ENCODE measurements at regions not wholly inside any gene's neighbourhood (a gene's known extent, or its start where the extent isn't known, plus 50 kb on each side); places are given as distances from the start of the nearest gene placed in this dataset.

DNA sequence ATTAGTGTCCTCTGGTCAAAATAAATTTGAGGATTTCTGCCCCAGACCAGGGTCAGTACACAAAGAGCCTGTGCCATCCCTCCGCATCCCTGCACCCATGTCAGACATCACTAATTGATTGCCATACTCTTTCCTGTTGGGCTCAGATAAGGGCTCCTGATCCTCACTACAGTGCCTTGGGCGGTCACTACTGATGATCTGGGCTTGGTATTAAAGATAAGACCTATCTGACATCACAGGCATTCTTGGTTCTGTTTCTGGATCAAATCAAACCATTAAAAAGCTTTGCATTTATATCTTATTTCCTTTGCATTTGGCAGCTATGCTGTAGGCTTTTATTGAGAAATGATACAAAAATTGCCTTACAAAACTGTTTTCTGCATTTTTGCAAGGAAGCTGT lies 103.5 kb upstream of the TENM4 start:
- Histone ChIP-seq H3K4me3 (ENCODE audit: low read depth in 1 of 2, low read length in 2 of 2) (no peak overlapping the region), H3K36me3 (ENCODE audit: insufficient read depth, low read length) (no peaks in the 10 kb centered on the region), H3K27me3 (ENCODE audit: control insufficient read depth in 1 of 2, insufficient read depth in 2 of 2, low read length in 2 of 2) (no peaks in the 10 kb centered on the region), H3K9me3 (ENCODE audit: low read length) (no peaks in the 10 kb centered on the region), H3K4me1 (ENCODE audit: insufficient read depth, low read length) (no peaks in the 10 kb centered on the region), H3K9ac (ENCODE audit: low read length) (no peak overlapping the region), H3K27ac (ENCODE audit: low read depth, low read length) (no peak overlapping the region)

GRCh38 chr11:79543101-79543500 lies 102.3 kb upstream of the TENM4 start:
- Histone ChIP-seq H3K27me3 (ENCODE audit: control insufficient read depth in 1 of 2, insufficient read depth in 2 of 2, low read length in 2 of 2) (no peaks in the 10 kb centered on the region), H3K36me3 (ENCODE audit: insufficient read depth, low read length) (no peaks in the 10 kb centered on the region), H3K4me3 (ENCODE audit: low read depth in 1 of 2, low read length in 2 of 2) (no peak overlapping the region), H3K9me3 (ENCODE audit: low read length) (no peaks in the 10 kb centered on the region), H3K4me1 (ENCODE audit: insufficient read depth, low read length) (no peaks in the 10 kb centered on the region), H3K9ac (ENCODE audit: low read length) (no peak overlapping the region), H3K27ac (ENCODE audit: low read depth, low read length) (no peak overlapping the region)

GRCh38 chr11:79541466-79541865 lies 100.6 kb upstream of the TENM4 start:
- H3K4me3 ChIP-seq (ENCODE audit: low read depth in 1 of 2, low read length in 2 of 2), result no peak overlapping the region
- H3K27me3 ChIP-seq (ENCODE audit: control insufficient read depth in 1 of 2, insufficient read depth in 2 of 2, low read length in 2 of 2), result no peaks in the 10 kb centered on the region
- H3K9ac ChIP-seq (ENCODE audit: low read length), result no peak overlapping the region
- no peaks in the 10 kb centered on the region for H3K4me1 ChIP-seq (ENCODE audit: insufficient read depth, low read length)
- no peaks in the 10 kb centered on the region for H3K36me3 ChIP-seq (ENCODE audit: insufficient read depth, low read length)
- no peak overlapping the region for H3K27ac ChIP-seq (ENCODE audit: low read depth, low read length)
- no peaks in the 10 kb centered on the region for H3K9me3 ChIP-seq (ENCODE audit: low read length)

DNA sequence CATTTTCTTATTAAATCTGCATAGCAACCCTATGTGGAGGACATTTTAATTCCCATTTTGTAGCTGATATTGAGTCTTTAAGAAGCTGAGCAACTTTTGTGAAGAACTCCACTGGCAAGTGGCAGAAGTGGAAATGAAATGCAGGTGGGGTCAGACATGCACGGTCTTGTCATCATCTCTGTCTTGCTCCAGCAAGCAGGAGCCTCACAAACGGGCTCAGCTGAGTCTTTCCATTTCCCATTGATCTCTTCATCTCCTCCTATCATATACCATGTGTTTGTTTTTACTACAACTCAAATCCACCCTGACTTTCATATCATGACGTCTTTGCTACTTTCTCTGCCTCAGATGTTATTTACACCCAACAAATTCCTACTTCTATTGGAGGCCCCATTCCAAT lies 97.9 kb upstream of the TENM4 start:
- Histone ChIP-seq H3K36me3 (ENCODE audit: insufficient read depth, low read length) (no peaks in the 10 kb centered on the region), H3K9ac (ENCODE audit: low read length) (no peak overlapping the region), H3K4me3 (ENCODE audit: low read depth in 1 of 2, low read length in 2 of 2) (no peak overlapping the region), H3K4me1 (ENCODE audit: insufficient read depth, low read length) (no peaks in the 10 kb centered on the region), H3K27me3 (ENCODE audit: control insufficient read depth in 1 of 2, insufficient read depth in 2 of 2, low read length in 2 of 2) (no peaks in the 10 kb centered on the region), H3K27ac (ENCODE audit: low read depth, low read length) (no peak overlapping the region), H3K9me3 (ENCODE audit: low read length) (no peaks in the 10 kb centered on the region)

DNA sequence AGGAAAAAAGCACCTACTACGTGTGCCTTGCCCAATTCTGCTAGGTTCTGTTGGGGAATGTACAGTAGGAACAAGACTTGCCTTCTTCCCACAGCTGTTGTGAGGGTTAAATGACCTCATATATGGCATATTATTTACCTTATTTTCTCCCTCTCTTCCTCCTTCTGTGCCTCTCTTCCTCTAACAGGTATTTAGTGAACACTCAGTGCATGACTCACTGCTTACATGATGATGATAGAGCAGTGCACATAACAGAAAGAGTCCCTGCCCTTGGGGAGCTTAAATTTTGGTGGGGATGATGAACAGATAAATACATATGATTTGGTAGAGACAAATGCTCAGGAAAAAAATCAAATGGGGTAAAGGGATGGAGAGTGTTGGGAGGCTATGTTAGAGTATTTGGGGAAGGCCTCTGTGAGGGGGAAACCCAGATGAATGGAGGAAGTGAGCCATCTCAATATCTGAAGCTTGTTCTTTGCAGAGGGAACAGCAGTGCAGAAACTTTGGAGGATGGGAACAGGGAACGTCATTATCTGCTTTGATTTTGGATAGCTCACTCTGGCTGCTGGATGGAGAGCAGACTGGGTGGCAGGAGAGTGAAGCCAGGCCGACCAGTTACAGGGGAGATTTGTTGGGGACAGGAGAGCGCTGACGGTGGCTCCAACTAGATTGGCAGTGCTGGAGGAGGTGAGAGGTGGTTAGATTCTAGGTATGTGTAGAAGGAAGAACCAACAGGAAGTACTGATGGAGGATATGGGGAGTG lies 95.5 kb upstream of the TENM4 start:
- no peak overlapping the region for H3K27ac ChIP-seq (ENCODE audit: low read depth, low read length)

DNA sequence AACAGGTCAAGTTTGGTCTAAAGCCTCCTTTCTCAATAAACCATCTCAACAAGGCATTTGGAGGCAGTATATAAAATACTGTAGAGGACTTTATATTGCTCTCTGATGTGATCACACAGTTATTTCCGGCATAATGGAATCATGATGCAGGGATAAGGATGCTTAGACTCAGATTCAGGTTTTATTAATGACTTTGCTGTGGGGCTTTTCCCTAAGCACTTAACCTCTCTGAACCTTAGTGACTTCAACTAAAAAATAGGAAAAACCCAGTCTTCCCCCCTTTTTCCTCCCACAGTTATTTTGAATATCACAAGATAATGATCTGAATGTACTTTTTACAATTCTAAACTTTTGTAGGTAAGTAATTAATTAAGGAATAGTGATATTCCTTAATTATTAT lies 94.8 kb upstream of the TENM4 start:
- Histone ChIP-seq H3K9me3 (ENCODE audit: low read length) (no peaks in the 10 kb centered on the region), H3K27me3 (ENCODE audit: control insufficient read depth in 1 of 2, insufficient read depth in 2 of 2, low read length in 2 of 2) (no peaks in the 10 kb centered on the region), H3K9ac (ENCODE audit: low read length) (no peak overlapping the region), H3K36me3 (ENCODE audit: insufficient read depth, low read length) (no peaks in the 10 kb centered on the region), H3K4me3 (ENCODE audit: low read depth in 1 of 2, low read length in 2 of 2) (no peak overlapping the region), H3K4me1 (ENCODE audit: insufficient read depth, low read length) (no peaks in the 10 kb centered on the region), H3K27ac (ENCODE audit: low read depth, low read length) (no peak overlapping the region)

More for the DNA sequence above, 95.5 kb upstream of the TENM4 start:
- Histone ChIP-seq H3K4me1 (ENCODE audit: insufficient read depth, low read length) (no peaks in the 10 kb centered on the region), H3K4me3 (ENCODE audit: low read depth in 1 of 2, low read length in 2 of 2) (no peak overlapping the region), H3K36me3 (ENCODE audit: insufficient read depth, low read length) (no peaks in the 10 kb centered on the region), H3K27me3 (ENCODE audit: control insufficient read depth in 1 of 2, insufficient read depth in 2 of 2, low read length in 2 of 2) (no peaks in the 10 kb centered on the region), H3K9me3 (ENCODE audit: low read length) (no peaks in the 10 kb centered on the region), H3K9ac (ENCODE audit: low read length) (no peak overlapping the region)

GRCh38 chr11:79525257-79525656 lies 84.4 kb upstream of the TENM4 start:
- H3K27me3 ChIP-seq (ENCODE audit: control insufficient read depth in 1 of 2, insufficient read depth in 2 of 2, low read length in 2 of 2), result no peaks in the 10 kb centered on the region
- H3K4me3 ChIP-seq (ENCODE audit: low read depth in 1 of 2, low read length in 2 of 2), result no peak overlapping the region

DNA sequence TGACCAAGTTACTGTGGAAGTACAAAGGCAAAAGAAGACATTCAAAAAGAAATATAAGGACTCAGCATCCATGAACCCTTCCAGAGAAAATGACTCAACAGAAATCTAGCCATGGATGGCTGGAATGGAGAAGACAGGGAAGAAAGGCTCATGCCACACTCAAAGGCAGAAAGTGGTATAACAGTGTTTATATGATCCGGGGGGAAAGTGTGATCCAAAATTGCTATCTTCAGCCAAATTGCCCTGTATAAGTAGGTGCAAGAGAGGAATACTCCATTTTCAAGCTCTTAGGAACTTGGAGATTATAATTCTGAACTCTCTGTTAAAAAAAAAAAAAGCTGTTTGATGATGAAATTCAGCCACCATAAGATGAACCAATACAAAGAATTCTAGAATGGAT lies 81.8 kb upstream of the TENM4 start:
- Histone ChIP-seq H3K27me3 (ENCODE audit: control insufficient read depth in 1 of 2, insufficient read depth in 2 of 2, low read length in 2 of 2) (no peaks in the 10 kb centered on the region), H3K27ac (ENCODE audit: low read depth, low read length) (no peak overlapping the region), H3K9me3 (ENCODE audit: low read length) (no peaks in the 10 kb centered on the region), H3K9ac (ENCODE audit: low read length) (no peak overlapping the region), H3K4me3 (ENCODE audit: low read depth in 1 of 2, low read length in 2 of 2) (no peak overlapping the region), H3K36me3 (ENCODE audit: insufficient read depth, low read length) (no peaks in the 10 kb centered on the region), H3K4me1 (ENCODE audit: insufficient read depth, low read length) (no peaks in the 10 kb centered on the region)

More at GRCh38 chr11:79525257-79525656, 84.4 kb upstream of the TENM4 start:
- H3K9ac ChIP-seq (ENCODE audit: low read length), result no peak overlapping the region
- no peaks in the 10 kb centered on the region for H3K9me3 ChIP-seq (ENCODE audit: low read length)
- H3K4me1 ChIP-seq (ENCODE audit: insufficient read depth, low read length), result no peaks in the 10 kb centered on the region
- H3K36me3 ChIP-seq (ENCODE audit: insufficient read depth, low read length), result no peaks in the 10 kb centered on the region
- no peak overlapping the region for H3K27ac ChIP-seq (ENCODE audit: low read depth, low read length)

DNA sequence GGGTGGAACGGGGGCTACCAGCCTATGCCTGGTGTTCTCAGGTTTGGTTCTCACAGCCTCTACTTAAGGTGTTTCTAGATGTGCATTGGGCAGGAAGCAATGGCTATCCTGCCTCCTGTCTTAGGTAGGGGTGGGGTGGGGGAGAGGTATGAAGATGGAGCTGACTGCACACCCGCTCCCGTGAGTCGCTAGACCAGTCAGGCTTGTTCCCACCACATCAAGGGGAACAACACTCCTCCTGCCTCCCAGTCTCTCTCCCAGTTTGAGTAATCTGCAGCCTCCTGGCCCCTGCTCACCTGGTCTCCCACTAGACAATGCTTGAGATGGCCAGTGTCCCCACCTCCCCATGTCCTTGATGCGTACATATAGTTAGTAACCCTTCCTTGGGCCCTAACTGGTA lies 79.3 kb upstream of the TENM4 start:
- no peaks in the 10 kb centered on the region for H3K4me1 ChIP-seq (ENCODE audit: insufficient read depth, low read length)
- no peaks in the 10 kb centered on the region for H3K9me3 ChIP-seq (ENCODE audit: low read length)
- H3K9ac ChIP-seq (ENCODE audit: low read length), result no peak overlapping the region
- H3K4me3 ChIP-seq (ENCODE audit: low read depth in 1 of 2, low read length in 2 of 2), result no peak overlapping the region
- no peak overlapping the region for H3K27ac ChIP-seq (ENCODE audit: low read depth, low read length)
- H3K36me3 ChIP-seq (ENCODE audit: insufficient read depth, low read length), result no peaks in the 10 kb centered on the region
- no peaks in the 10 kb centered on the region for H3K27me3 ChIP-seq (ENCODE audit: control insufficient read depth in 1 of 2, insufficient read depth in 2 of 2, low read length in 2 of 2)

- Histone ChIP-seq H3K4me1 (ENCODE audit: insufficient read depth, low read length) (peaks cover 18% of the 10 kb centered on the region), H3K27me3 (ENCODE audit: control insufficient read depth in 1 of 2, insufficient read depth in 2 of 2, low read length in 2 of 2) (no peaks in the 10 kb centered on the region)
Measured at GRCh38 chr11:79515781-79516180, 75.0 kb upstream of the TENM4 start.

GRCh38 chr11:79514695-79515094 lies 73.9 kb upstream of the TENM4 start:
- Histone ChIP-seq H3K27ac (ENCODE audit: low read depth, low read length) (no peak overlapping the region), H3K4me3 (ENCODE audit: low read depth in 1 of 2, low read length in 2 of 2) (no peak overlapping the region), H3K4me1 (ENCODE audit: insufficient read depth, low read length) (peaks cover 18% of the 10 kb centered on the region), H3K9ac (ENCODE audit: low read length) (no peak overlapping the region), H3K36me3 (ENCODE audit: insufficient read depth, low read length) (no peaks in the 10 kb centered on the region), H3K27me3 (ENCODE audit: control insufficient read depth in 1 of 2, insufficient read depth in 2 of 2, low read length in 2 of 2) (no peaks in the 10 kb centered on the region), H3K9me3 (ENCODE audit: low read length) (no peaks in the 10 kb centered on the region)

More at GRCh38 chr11:79515781-79516180, 75.0 kb upstream of the TENM4 start:
- H3K9me3 ChIP-seq (ENCODE audit: low read length), result no peaks in the 10 kb centered on the region
- H3K36me3 ChIP-seq (ENCODE audit: insufficient read depth, low read length), result no peaks in the 10 kb centered on the region
- H3K27ac ChIP-seq (ENCODE audit: low read depth, low read length), result no peak overlapping the region
- no peak overlapping the region for H3K4me3 ChIP-seq (ENCODE audit: low read depth in 1 of 2, low read length in 2 of 2)
- H3K9ac ChIP-seq (ENCODE audit: low read length), result no peak overlapping the region

GRCh38 chr11:79514290-79514689 lies 73.5 kb upstream of the TENM4 start:
- Histone ChIP-seq H3K4me1 (ENCODE audit: insufficient read depth, low read length) (peaks cover 18% of the 10 kb centered on the region), H3K9ac (ENCODE audit: low read length) (no peak overlapping the region), H3K9me3 (ENCODE audit: low read length) (no peaks in the 10 kb centered on the region), H3K4me3 (ENCODE audit: low read depth in 1 of 2, low read length in 2 of 2) (no peak overlapping the region), H3K27me3 (ENCODE audit: control insufficient read depth in 1 of 2, insufficient read depth in 2 of 2, low read length in 2 of 2) (no peaks in the 10 kb centered on the region), H3K36me3 (ENCODE audit: insufficient read depth, low read length) (no peaks in the 10 kb centered on the region), H3K27ac (ENCODE audit: low read depth, low read length) (no peak overlapping the region)

Data from muscle layer of colon (tissue), 2 donors.